ENCODE measurements at regions not wholly inside any gene's neighbourhood (a gene's known extent, or its start where the extent isn't known, plus 50 kb on each side); places are given as distances from the start of the nearest gene placed in this dataset.
"Not testable (repeated sequence)": the region's sequence is repeated elsewhere in the genome, so short reads cannot be mapped to it uniquely, and the experiment has no call there.

GRCh38 chr21:9246010-9246409 is 1275.4 kb upstream of the TPTE start:
- not testable (repeated sequence) for DNase-seq (ENCODE audit: low spot score); H3K4me1 ChIP-seq (ENCODE audit: control insufficient read depth in 1 of 2, low read depth in 2 of 2); H3K27ac ChIP-seq; H3K36me3 ChIP-seq; H3K27me3 ChIP-seq (replicated peaks; ENCODE audit: insufficient read depth); ATAC-seq (ENCODE audit: insufficient number of reproducible peaks, low FRiP score, low read depth); H3K4me3 ChIP-seq
- H3K9me3 ChIP-seq, result peaks cover 23% of the 10 kb centered on the region

- H3K36me3 ChIP-seq; H3K4me1 ChIP-seq (ENCODE audit: control insufficient read depth in 1 of 2, low read depth in 2 of 2); H3K27ac ChIP-seq; H3K27me3 ChIP-seq (replicated peaks; ENCODE audit: insufficient read depth); H3K4me3 ChIP-seq; DNase-seq (ENCODE audit: low spot score): not testable (repeated sequence)
- peak; percentile 77 for ATAC-seq (ENCODE audit: insufficient number of reproducible peaks, low FRiP score, low read depth)
- peaks cover 23% of the 10 kb centered on the region for H3K9me3 ChIP-seq
These were observed 1274.7 kb upstream of the TPTE start for GRCh38 chr21:9246481-9247289.

GRCh38 chr21:9247290-9247613 is 1274.1 kb upstream of the TPTE start:
- ATAC-seq (ENCODE audit: insufficient number of reproducible peaks, low FRiP score, low read depth), result peak; percentile 48
- not testable (repeated sequence) for H3K27me3 ChIP-seq (replicated peaks; ENCODE audit: insufficient read depth); H3K4me1 ChIP-seq (ENCODE audit: control insufficient read depth in 1 of 2, low read depth in 2 of 2); H3K27ac ChIP-seq; H3K36me3 ChIP-seq; H3K4me3 ChIP-seq; DNase-seq (ENCODE audit: low spot score)
- H3K9me3 ChIP-seq, result peaks cover 23% of the 10 kb centered on the region

- peak; percentile 58 for ATAC-seq (ENCODE audit: insufficient number of reproducible peaks, low FRiP score, low read depth)
- not testable (repeated sequence) for H3K4me1 ChIP-seq (ENCODE audit: control insufficient read depth in 1 of 2, low read depth in 2 of 2); H3K27me3 ChIP-seq (replicated peaks; ENCODE audit: insufficient read depth); DNase-seq (ENCODE audit: low spot score); H3K4me3 ChIP-seq; H3K27ac ChIP-seq; H3K36me3 ChIP-seq
- H3K9me3 ChIP-seq, result peaks cover 23% of the 10 kb centered on the region
These were observed 1273.6 kb upstream of the TPTE start for GRCh38 chr21:9247616-9248317.

All from thoracic aorta (tissue), 2 donors.